Renal cortex interstitium (tissue), 11 donors: ENCODE measurements at regions not wholly inside any gene's neighbourhood (a gene's known extent, or its start where the extent isn't known, plus 50 kb on each side); places are given as distances from the start of the nearest gene placed in this dataset.

Source experiments
- DNase-seq, 11 donors: peaks; one replicate each; pipeline ENCODE4 v3.0.0-alpha.2; 2013; ENCODE audit warnings: low read depth in 9 of 11, low spot score in 4 of 11; ENCODE audit errors: extremely low read depth in 1 of 11

DNA sequence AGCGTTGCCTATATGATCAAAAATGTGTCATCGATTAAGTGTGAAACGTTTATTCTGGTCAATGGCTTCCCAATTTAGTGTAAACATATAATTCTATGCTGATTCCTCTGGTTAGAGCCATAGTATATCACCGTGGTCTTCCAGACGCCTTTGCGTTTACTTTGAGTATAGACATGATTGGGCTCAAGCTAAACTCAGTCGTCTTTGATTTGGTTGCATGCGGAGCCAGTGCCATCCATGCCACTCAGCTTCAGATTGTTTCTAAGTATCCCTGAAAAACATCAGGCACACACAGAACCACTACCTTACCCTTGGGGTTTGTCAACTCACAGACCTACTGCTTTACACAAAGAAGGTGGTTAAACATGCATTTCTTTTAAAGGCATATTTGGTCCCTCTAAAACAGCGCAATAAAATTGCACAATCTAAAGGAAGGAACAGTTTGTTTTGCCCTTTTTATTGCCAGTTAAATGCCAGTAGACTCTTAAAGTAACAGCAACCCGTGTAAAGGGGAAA lies 273.6 kb upstream of the KLF6 start:
- no peak for DNase-seq

DNA sequence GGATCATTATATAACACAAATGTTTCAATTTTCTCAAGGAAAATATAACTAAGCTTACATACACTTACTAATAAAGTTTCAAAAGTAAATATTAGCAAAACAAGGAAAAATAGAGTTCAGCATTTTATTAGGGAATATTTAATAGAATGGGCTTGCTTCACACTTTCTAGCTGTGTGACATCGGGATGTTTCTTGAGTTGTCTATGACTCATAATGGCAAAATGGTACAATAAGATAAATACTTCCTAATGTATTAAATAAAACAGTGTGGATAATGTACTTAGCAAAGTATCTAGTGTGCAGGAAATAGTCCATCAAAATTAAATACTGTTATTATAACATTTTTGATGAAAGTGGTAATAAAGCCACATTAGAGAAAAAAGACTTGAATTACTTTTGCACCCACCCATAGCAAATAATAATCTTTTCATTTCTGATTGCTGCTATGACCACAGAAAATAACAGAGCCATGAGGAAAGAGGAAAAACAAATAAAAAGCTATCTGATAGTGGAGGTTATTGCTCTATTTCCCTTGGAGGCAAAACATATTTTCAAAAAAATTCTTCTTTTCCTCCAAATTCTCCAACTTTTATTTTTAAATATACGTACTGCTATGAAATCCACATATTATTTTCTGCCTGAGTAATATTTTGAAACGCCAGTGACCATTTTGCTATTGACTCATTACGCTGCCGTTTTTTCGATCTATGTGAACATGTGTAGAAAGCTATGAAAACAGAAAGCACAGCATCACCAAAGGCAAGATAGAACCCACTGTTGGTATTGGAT lies 272.9 kb upstream of the KLF6 start:
- DNase-seq = no peak

DNA sequence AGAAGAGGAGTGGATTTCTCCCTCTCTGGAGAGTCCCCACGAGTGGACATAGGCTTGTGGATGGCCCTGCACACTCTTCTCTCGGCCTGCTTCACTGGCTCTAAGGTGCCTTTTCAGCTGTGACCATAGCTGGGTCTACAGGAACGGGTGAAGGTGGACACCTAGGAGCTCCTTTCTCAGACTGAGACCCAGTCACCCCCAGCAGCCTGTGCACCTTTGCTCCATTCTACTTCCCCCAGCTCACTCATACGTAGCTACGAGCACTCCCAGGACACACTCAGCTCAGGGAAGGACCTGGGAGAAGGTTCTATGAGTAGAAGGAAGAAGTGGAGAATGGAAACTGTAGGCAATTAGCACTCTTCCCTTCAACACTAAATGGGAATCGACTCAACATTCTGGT lies 272.0 kb upstream of the KLF6 start:
- no peak for DNase-seq

DNA sequence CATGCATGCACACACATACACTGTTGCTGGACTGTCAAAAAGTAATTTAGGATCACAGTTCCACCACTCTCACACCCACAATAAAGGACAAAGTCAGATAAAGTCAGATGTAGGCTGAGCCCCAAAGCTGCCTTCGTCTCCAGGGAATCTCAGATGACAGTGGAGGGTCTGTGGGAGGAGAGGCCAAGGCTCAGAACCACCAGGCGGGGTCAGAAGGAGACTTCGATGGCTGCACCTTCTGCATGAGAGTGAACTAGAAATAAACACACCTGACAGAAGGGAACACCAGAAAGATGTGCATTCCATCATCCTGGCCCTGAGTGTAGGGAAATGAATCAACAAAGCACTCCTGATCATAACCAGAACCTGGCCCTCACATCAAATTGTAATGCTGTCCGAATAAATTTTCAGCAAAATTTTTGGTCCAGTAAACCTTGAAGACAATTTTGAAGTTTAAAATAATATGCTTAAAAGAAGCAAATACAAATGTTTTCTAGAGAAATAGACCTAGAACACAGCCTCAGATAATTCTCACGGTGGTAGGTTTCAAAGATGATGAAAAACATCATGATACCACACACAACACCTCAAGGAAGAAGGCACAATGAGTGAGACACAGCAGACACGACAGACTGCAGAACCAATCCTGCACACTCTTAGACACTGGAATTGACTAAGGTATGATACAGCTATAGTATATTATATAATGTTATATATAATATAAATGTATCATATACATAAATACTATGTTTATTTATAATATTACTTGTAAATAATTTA lies 269.8 kb upstream of the KLF6 start:
- DNase-seq = no peak

DNA sequence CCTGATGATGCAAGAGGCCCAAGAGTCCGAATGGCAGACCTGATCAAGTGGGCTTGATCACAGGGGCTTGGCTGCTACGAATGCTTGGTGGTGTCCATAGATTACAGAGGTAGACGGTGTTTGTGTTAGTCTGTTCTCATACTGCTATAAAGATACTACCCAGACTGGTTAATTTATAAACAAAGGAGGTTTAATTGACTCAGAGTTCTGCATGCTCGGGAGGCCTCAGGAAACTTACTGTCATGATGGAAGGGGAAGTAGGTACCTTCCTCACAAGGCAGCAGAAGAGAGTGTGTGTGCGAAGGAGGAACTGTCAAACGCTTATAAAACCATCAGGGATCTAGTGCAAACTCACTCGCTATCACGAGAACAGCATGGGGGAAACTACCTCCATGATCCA lies 268.9 kb upstream of the KLF6 start:
- DNase-seq = no peak

DNA sequence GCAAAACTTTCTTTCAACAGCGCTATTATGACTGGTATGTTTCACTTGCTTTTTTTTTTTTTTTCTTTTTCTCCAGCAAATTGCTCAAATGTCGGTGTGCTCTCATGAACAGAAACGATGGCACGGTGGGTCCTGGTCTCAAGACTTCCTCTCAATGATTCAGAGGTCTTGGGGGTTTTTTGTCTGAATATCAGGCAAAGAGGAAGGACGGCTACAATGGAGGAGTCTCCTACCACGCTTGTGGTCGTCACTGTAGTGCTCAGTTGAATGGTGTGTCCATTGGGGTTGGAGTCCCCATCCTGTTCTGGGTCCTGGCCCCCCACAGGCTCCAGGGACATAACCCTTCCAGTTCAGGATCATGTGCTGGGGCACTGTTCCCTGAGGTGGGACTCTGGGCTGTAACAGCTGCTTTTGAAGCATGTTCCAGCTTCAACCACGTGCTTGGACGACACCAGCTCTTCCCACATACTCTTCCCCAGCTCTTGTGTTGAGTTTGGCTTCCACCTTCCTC lies 266.7 kb upstream of the KLF6 start:
- no peak for DNase-seq

DNA sequence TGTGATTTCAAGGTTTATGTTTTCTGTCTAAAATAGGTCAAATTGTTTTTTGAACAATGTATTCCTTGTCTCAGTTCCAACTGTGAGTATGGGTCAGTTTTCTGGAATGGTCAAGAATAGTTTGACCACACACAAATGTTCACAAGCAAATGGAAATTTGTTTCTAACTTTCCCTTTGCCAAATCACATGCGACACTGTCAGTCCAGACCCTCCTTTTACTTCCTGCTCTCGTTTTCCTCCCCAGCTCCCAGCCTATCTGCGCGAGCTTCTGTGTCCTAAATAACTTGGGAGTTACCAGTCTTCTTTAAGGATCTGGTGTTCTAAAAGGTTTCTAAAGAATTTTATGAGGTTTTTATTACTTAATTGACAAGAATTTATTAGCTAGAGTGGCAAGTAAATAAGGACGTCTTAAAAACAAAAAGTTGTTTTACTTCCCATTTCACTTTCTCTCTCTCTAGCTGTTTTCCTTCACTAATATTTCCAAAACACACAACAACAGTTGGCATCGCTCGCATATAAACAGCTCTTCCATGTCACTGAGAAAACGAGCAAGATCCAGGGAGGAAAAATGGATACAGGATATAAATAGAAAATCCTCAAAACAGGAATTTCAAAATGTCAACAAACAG lies 266.1 kb upstream of the KLF6 start:
- DNase-seq = peak; percentile 33 to 77 (median 60)

DNA sequence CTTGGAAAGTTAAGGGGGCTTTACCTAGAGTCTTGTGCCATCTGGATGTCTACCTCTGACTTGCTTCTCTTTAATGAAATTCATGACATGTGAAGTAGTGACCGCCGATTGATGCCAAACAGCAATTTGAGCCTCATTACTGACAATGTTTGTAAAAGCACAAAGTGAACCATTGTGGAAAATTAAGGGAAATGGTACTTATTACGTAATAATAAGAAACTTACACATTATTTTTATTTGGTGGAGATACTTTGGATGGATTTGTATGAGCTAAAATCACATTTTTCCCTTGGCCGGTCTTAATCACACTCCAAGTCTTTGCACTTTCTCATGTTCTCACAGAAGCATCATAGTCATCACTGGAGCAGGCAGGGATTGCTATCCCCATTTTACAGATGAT lies 265.1 kb upstream of the KLF6 start:
- no peak for DNase-seq

DNA sequence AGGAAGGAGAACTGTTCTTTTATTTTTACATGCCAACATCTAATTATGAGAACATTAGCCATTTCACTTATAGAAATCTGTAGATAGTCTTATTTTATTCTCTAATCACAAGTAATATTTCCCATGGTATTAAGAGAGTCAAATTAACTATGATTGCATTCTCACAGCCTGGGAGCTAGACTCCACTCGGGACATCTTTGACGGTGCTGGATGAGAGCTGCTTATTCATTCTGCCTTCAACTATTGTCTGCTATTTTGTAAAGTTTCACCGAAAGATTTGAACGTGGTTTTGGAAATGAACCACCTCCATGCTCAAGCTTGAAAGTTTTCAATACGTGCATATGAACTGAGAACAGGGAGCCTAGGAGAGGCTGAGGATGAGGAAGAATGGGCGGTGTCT lies 264.3 kb upstream of the KLF6 start:
- DNase-seq = no peak

DNA sequence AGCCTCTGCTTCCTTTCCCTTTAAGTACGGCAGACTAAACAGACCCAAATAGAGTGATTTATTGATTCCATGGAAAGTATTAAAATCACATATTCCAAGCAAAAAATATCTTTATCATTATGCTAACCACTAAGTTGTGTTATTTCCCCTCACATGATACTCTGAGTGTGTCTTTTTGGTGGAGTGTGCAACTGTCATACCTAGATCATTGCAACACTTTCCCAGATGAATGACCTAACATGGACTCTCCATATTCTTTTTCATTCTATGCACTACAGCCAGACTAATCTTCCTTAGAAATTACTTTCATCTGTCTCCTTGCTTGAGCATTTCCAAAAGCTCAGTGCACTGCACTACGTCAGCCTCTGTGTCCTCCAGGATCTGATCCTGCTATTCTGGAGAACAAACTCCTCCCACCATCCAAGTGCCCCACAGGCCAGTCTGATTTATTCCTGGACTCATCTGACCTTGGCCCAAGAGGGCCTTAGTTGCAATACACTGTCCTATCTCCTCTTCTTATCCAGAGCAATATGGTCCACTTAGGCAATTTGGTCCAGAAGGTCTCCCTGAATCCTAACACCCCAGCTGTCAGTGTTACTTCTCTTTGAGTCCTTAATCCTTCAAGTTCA lies 263.3 kb upstream of the KLF6 start:
- DNase-seq = no peak

DNA sequence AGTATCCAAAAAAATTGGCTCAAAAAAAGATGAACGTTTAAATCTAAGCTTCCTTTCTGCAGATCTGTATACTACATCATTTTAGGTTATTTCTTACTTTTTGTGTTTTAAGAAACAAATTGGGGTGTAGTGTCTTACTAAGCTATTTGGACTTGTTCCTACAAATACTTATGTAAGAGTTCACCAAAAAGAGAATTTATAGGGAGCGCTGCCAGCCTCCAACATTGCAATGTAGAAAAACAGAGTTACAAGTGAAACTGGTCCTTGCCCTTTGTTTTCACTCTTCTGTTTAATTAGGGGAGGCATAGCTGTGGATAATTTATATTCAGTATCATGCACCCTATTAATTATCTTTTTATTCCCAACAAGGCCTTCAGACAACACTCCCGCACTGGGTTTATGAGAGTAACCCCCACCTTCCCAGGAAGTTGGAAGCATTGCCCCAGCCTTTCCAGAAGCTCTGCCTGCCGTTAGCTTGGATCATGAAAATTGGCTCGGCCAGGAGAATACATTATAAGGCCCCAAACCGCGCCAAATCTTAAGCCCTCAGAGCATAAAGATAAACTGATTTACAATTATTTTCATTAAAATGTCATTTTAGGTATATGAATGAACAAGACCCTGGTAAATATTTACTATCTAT lies 261.8 kb upstream of the KLF6 start:
- no peak for DNase-seq

DNA sequence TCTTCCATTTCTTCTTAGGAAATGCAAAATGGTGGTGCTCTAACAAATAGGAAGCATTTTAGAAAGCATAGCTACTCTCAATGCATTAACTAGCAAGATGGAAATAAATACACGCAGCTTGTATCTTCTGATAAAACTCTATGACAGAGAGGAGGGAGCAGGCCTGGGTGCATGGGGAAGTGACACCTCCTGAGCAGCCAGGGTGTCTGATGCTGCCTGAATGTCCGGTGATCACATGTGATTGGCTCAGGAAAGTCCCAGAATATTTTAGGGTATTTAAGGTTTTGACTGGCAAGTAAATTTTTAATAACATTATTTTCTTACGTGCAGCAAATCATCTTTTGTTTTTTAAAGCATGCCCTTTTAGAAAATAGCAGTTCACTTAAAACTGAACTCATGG lies 261.0 kb upstream of the KLF6 start:
- no peak for DNase-seq

DNA sequence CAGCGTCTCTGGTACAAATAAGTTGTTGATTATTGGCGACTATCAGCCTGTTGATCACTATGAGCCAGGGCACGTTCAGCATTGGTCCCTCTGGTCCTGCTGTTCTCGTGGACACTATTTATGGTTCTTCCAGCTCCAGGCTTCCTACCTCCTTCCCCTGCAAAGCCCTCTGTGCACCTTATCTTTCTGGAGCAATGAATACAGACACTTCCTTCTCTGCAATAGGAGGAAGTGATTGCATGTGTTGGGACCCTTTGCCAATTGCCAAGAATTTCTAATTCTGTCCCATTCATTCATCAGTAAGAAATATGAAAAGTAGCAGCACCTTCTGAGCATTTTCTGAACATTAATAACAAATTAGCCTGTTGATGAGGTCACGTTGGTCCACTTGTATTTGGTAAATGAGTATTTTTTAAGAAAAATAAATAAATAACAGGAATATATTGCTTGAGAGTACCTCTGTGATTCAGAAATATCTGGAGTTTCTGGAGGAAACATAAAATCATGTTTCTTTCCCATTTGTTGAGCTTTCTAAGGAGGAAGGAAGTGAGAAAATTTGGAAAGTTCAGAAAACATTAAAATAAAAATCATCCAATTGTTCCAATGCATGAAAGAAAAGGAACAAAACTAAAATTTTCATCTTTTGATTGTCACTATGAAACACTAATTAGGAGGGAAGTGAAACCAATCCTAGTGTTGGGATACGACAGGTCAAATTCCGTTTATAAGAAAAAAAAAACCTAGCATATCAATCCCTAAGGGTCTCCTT lies 259.1 kb upstream of the KLF6 start:
- no peak for DNase-seq

DNA sequence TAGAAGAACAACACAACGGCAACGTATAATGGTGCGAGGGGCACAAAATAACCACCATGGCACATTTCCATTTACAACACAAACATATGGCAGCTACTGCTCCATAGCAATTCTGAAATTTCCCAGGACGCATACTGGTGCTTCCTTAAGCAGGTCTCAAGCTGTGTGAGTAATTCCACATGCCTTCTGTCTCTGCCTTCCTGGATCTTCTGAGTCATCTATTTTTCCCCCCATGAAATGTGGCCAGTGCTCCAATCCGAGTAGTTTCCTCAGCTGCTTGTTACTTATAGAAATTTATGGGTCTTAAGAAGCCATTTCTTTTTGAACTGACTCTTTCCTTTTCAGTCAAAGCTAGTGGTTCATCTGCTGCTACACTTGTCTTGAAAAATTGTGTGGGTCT lies 256.6 kb upstream of the KLF6 start:
- no peak for DNase-seq

DNA sequence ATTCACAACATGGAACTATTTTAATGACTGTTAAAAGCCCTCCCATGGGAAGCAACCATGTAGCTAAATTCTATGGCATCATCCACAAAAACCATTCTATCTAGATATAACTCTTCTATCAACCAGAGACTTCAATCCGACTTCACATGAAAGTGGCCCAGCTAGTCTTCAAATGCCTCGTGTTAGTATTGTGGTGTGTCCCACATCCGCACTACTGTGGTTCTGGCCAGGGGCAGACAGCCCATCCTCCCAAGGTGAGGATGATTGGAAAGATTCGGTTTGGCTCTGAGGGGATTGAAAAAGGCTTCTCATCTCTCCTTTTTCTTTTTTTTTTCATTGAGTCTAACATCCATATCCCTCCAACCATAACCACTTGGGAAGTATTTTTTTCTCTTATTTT lies 253.0 kb upstream of the KLF6 start:
- no peak for DNase-seq

DNA sequence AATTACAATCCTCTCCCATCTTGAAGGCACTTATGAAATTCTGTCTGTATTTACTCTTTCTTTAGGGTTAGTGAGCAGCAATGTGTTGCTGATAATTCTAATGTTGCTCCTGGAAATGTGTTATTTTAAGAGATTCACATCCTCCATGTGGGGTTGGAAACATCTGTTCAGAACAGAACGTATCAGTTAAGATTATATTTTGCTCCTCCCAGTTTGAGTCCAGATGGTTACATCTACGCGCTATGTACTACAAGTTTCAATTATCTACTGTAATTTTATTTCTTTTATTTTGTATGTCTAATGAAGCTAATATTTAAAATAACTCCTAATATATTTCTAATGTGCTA lies 250.6 kb upstream of the KLF6 start:
- no peak for DNase-seq

DNA sequence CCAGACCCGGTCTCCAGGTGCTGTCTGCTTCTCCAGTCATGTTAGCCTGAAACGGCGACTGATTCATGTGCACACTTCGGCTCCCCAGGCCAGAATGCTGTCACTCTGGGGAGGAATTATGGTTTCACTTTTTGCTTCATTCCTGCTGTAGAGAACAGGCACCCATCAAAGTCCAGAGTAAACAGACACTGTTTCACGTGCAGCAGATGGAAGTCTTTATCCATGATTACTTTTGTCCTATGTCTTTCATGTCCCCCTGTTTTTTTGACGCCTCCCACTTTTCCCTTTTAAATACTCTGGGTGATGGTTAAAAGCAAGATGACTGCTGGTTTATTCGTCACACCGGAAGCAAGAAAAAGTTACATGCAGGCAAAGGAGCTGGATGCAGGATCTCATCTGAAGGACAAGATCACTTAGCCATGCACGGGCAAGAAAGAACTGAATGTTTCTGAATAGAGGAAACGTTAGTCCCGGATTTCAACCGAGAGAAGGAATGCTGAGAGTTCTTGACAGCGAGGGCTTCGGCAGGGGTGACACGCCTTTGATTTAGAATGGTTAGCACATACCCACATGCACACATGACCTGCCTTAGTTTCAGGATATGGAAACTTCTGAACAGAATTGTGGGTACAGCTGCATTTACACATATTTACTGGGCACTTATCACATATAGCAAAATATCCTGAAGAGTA lies 250.0 kb upstream of the KLF6 start:
- peak in 2 of 11 donors; percentile 17 to 34 for DNase-seq
